ENCODE measurements at regions not wholly inside any gene's neighbourhood (a gene's known extent, or its start where the extent isn't known, plus 50 kb on each side); places are given as distances from the start of the nearest gene placed in this dataset.

GRCh38 chr2:203599509-203599908 lies 64.4 kb upstream of the RAPH1 start:
- no peak for TF ChIP-seq EP300 (IDR thresholded peaks at IDR 0.05; ENCODE audit: borderline replicate concordance)
- no peak for TF ChIP-seq CREB1 (IDR thresholded peaks at IDR 0.05; ENCODE audit: low read depth)
- TF ChIP-seq, protein P1, sequence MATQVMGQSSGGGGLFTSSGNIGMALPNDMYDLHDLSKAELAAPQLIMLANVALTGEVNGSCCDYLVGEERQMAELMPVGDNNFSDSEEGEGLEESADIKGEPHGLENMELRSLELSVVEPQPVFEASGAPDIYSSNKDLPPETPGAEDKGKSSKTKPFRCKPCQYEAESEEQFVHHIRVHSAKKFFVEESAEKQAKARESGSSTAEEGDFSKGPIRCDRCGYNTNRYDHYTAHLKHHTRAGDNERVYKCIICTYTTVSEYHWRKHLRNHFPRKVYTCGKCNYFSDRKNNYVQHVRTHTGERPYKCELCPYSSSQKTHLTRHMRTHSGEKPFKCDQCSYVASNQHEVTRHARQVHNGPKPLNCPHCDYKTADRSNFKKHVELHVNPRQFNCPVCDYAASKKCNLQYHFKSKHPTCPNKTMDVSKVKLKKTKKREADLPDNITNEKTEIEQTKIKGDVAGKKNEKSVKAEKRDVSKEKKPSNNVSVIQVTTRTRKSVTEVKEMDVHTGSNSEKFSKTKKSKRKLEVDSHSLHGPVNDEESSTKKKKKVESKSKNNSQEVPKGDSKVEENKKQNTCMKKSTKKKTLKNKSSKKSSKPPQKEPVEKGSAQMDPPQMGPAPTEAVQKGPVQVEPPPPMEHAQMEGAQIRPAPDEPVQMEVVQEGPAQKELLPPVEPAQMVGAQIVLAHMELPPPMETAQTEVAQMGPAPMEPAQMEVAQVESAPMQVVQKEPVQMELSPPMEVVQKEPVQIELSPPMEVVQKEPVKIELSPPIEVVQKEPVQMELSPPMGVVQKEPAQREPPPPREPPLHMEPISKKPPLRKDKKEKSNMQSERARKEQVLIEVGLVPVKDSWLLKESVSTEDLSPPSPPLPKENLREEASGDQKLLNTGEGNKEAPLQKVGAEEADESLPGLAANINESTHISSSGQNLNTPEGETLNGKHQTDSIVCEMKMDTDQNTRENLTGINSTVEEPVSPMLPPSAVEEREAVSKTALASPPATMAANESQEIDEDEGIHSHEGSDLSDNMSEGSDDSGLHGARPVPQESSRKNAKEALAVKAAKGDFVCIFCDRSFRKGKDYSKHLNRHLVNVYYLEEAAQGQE (IDR thresholded peaks at IDR 0.05; ENCODE audit: low read depth) = no peak
- TF ChIP-seq YY1 (IDR thresholded peaks at IDR 0.05; ENCODE audit: low read depth) = no peak
- no peak for TF ChIP-seq TEAD4 (IDR thresholded peaks at IDR 0.05)
- TF ChIP-seq RAD21 (IDR thresholded peaks at IDR 0.05; ENCODE audit: low read depth) = no peak
- TF ChIP-seq, protein P2, sequence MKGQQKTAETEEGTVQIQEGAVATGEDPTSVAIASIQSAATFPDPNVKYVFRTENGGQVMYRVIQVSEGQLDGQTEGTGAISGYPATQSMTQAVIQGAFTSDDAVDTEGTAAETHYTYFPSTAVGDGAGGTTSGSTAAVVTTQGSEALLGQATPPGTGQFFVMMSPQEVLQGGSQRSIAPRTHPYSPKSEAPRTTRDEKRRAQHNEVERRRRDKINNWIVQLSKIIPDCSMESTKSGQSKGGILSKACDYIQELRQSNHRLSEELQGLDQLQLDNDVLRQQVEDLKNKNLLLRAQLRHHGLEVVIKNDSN (IDR thresholded peaks at IDR 0.05) = no peak
- TF ChIP-seq, protein P3, sequence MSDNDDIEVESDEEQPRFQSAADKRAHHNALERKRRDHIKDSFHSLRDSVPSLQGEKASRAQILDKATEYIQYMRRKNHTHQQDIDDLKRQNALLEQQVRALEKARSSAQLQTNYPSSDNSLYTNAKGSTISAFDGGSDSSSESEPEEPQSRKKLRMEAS (IDR thresholded peaks at IDR 0.05) = no peak
- TF ChIP-seq CEBPB (IDR thresholded peaks at IDR 0.05) = no peak
- TF ChIP-seq FOXM1 (IDR thresholded peaks at IDR 0.05; ENCODE audit: borderline replicate concordance, low read depth) = no peak

All from Ishikawa (cell line).